Brain microvascular endothelial cell (primary cell): ENCODE measurements at regions not wholly inside any gene's neighbourhood (a gene's known extent, or its start where the extent isn't known, plus 50 kb on each side); places are given as distances from the start of the nearest gene placed in this dataset.

Experiments used
- DNase-seq: peaks from one replicate; pipeline ENCODE4 v3.0.0-alpha.2; 2020
- H3K27ac ChIP-seq: fragments of 250-450 bp; sonication (Bioruptor Pico); 2 replicates; pipeline ENCODE4 v1.5.1; 2020; ENCODE audit warnings: mild to moderate bottlenecking, moderate library complexity
- H3K27me3 ChIP-seq: fragments of 250-450 bp; sonication (Bioruptor Pico); replicated peaks from 2 replicates; pipeline ENCODE4 v1.5.1; 2020; ENCODE audit warnings: mild to moderate bottlenecking
- H3K36me3 ChIP-seq: fragments of 250-450 bp; sonication (Bioruptor Pico); replicated peaks from 2 replicates; pipeline ENCODE4 v1.5.1; 2020; ENCODE audit warnings: mild to moderate bottlenecking
- H3K4me3 ChIP-seq: 2 replicates; pipeline ENCODE4 v1.5.1; 2011; ENCODE audit warnings: low read depth, mild to moderate bottlenecking, control low read depth, low read length, moderate library complexity
- in situ Hi-C: cut with HindIII; loops from 2 replicates; pipeline ENCODE4 v1.10.0; 2017; ENCODE audit warnings: low sequenced_read_pairs, low pct_ligation_motif_present
- TF ChIP-seq, protein P1 (sequence below): IDR thresholded peaks from 2 replicates; pipeline ENCODE4 v1.5.1; 2011; ENCODE audit warnings: low read depth, mild to moderate bottlenecking, moderate library complexity, low read length, control low read depth, inconsistent platforms; ENCODE audit errors: missing control alignments

DNA sequence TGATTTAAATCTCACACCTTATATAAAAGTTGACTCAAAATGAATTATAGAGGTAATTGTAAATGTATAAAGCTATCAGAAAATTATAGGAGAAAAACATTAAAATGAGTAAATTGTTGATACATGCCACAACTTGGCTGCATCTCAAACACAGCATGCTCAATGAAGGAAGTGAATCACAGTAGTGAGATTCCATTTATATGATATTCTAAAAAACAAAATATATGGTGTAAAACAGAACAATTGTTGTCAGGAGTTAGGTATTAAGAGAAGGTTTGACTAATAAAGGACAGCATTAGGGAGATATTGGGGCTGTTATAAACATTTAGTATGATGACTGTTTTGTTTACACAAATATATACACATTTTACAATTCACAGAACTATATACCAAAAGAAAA is 356.6 kb upstream of the CELF4 start:
- no peak for DNase-seq
- TF ChIP-seq, protein P1, sequence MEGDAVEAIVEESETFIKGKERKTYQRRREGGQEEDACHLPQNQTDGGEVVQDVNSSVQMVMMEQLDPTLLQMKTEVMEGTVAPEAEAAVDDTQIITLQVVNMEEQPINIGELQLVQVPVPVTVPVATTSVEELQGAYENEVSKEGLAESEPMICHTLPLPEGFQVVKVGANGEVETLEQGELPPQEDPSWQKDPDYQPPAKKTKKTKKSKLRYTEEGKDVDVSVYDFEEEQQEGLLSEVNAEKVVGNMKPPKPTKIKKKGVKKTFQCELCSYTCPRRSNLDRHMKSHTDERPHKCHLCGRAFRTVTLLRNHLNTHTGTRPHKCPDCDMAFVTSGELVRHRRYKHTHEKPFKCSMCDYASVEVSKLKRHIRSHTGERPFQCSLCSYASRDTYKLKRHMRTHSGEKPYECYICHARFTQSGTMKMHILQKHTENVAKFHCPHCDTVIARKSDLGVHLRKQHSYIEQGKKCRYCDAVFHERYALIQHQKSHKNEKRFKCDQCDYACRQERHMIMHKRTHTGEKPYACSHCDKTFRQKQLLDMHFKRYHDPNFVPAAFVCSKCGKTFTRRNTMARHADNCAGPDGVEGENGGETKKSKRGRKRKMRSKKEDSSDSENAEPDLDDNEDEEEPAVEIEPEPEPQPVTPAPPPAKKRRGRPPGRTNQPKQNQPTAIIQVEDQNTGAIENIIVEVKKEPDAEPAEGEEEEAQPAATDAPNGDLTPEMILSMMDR: no peak
- Histone ChIP-seq H3K27me3 (no peaks in the 10 kb centered on the region), H3K27ac (no peak overlapping the region), H3K4me3 (no peak overlapping the region), H3K36me3 (no peaks in the 10 kb centered on the region)
- in situ Hi-C loops: no loop called here

DNA sequence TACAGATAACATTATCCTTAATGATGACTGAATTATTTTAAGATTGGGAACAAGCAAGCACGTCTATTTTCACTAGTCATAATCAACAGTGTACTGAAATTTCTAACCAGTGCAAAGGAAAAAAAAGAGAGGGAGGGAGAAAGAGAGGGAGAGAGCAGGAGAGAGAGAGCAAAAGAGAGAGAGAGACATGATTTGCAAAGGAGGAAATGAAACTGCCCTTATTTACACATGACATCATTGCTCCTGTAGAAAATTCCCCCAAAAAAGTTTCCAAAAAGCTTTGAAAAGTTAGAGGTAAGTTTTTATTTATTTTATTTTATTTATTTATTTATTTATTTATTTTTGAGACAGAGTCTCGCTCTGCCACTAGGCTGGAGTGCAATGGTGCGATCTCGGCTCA is 355.3 kb upstream of the CELF4 start:
- H3K36me3 ChIP-seq: no peaks in the 10 kb centered on the region
- H3K27me3 ChIP-seq: no peaks in the 10 kb centered on the region
- TF ChIP-seq, protein P1: no peak
- in situ Hi-C loops: no loop called here
- no peak overlapping the region for H3K27ac ChIP-seq
- H3K4me3 ChIP-seq: no peak overlapping the region
- DNase-seq: no peak

DNA sequence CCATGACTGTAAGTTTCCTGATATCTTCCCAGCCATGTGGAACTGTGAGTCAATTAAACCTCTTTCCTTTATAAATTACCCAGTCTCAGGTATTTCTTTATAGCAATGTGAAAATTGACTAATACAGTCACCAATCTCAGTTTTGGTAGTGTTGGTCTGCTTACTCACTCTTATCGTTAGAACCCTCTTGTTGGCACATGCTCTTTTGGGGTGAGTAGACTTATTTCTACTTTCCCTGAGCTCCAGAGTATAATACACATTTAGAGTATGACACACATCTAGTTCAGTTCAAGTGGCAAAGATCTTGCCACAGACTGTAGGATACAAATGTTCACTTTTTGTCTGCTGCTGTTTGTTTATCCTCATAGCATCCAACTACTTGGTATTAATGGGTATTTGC is 347.5 kb upstream of the CELF4 start:
- Histone ChIP-seq H3K4me3 (no peak overlapping the region), H3K27ac (no peak overlapping the region), H3K27me3 (no peaks in the 10 kb centered on the region), H3K36me3 (no peaks in the 10 kb centered on the region)
- in situ Hi-C loops: no loop called here
- TF ChIP-seq, protein P1: no peak
- DNase-seq: no peak

GRCh38 chr18:37902344-37902743 is 336.7 kb upstream of the CELF4 start:
- H3K27me3 ChIP-seq: no peaks in the 10 kb centered on the region
- in situ Hi-C loops: no loop called here
- no peak overlapping the region for H3K4me3 ChIP-seq
- TF ChIP-seq, protein P1: no peak
- H3K27ac ChIP-seq: no peak overlapping the region
- no peaks in the 10 kb centered on the region for H3K36me3 ChIP-seq
- DNase-seq: no peak

- Histone ChIP-seq H3K36me3 (no peaks in the 10 kb centered on the region), H3K27me3 (no peaks in the 10 kb centered on the region), H3K4me3 (no peak overlapping the region), H3K27ac (no peak overlapping the region)
- TF ChIP-seq, protein P1: no peak
- in situ Hi-C loops: no loop called here
- no peak for DNase-seq
Measured at GRCh38 chr18:37900326-37900725, 334.7 kb upstream of the CELF4 start.

DNA sequence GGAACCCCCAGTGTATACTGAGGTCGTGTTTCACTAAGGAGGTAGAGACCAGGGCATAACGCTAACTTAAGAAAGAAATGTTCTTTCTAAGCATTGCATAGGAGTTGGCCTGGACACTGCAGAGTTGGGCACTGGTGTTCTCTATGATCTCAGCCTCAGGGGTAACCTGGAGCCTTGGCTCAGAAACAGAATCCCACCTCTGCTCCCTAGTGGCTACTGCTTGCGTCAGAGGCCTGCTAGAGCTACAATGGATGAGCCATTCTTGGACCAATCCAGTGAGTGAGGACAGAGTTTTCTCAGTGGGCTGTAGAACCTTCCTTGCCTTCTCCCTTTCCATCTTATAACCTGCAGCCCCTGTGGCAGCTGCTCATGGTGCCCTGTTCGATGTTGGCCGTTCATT is 324.4 kb upstream of the CELF4 start:
- TF ChIP-seq, protein P1: no peak
- Histone ChIP-seq H3K4me3 (no peak overlapping the region), H3K27ac (no peak overlapping the region), H3K36me3 (no peaks in the 10 kb centered on the region), H3K27me3 (no peaks in the 10 kb centered on the region)
- no peak for DNase-seq
- in situ Hi-C loops: no loop called here
